WTC11 (cell line): ENCODE measurements at regions not wholly inside any gene's neighbourhood (a gene's known extent, or its start where the extent isn't known, plus 50 kb on each side); places are given as distances from the start of the nearest gene placed in this dataset.

Experiments
- ATAC-seq: fragments of 200-7000 bp; cut with Tn5 transposase; 2 replicates; pipeline ENCODE4 v1.10.0; 2021; ENCODE audit warnings: mild to moderate bottlenecking, moderate library complexity
- CTCF ChIA-PET: fragments of 300-600 bp; sonication (Branson Sonifier 250); formaldehyde crosslinking; loops from one replicate; lab custom pipeline; 2021; ENCODE audit warnings: antibody characterized with exemption; lab: Charles Lee
- POLR2A ChIA-PET: fragments of 350-600 bp; sonication (Branson Sonifier 250); formaldehyde crosslinking; loops from one replicate; lab custom pipeline; 2021; ENCODE audit warnings: antibody characterized with exemption; lab: Charles Lee
- DNase-seq: peaks from one replicate; pipeline ENCODE4 v3.0.0; 2021; ENCODE audit warnings: low spot score
- H3K27ac Mint-ChIP-seq: 2 replicates; pipeline ENCODE4 v1.8.0; 2021; ENCODE audit warnings: mixed read lengths
- H3K27me3 Mint-ChIP-seq: 2 replicates; pipeline ENCODE4 v1.8.0; 2021; ENCODE audit warnings: low read depth, mild to moderate bottlenecking, moderate library complexity, mixed read lengths
- H3K36me3 Mint-ChIP-seq: 2 replicates; pipeline ENCODE4 v1.8.0; 2021; ENCODE audit warnings: mixed read lengths
- H3K4me1 Mint-ChIP-seq: 2 replicates; pipeline ENCODE4 v1.8.0; 2022; ENCODE audit warnings: mixed read lengths
- H3K4me3 Mint-ChIP-seq: 2 replicates; pipeline ENCODE4 v1.8.0; 2021; ENCODE audit warnings: mild to moderate bottlenecking, moderate library complexity, mixed read lengths
- H3K9me3 Mint-ChIP-seq: 2 replicates; pipeline ENCODE4 v1.8.0; 2021; ENCODE audit warnings: mixed read lengths
- ATF6 ChIP-seq: sonication (generic); formaldehyde crosslinking; IDR thresholded peaks from 2 replicates; pipeline ENCODE4 v1.8.1; 2023; ENCODE audit warnings: mild to moderate bottlenecking, missing genetic modification reagents
- CBFB ChIP-seq: sonication (generic); formaldehyde crosslinking; IDR thresholded peaks from 2 replicates; pipeline ENCODE4 v1.8.1; 2022; ENCODE audit warnings: mild to moderate bottlenecking, low read depth, missing genetic modification reagents
- CREB1 ChIP-seq: sonication (generic); formaldehyde crosslinking; IDR thresholded peaks from 2 replicates; pipeline ENCODE4 v1.8.0; 2023; ENCODE audit warnings: mild to moderate bottlenecking, missing genetic modification reagents
- CREM ChIP-seq: sonication (generic); formaldehyde crosslinking; IDR thresholded peaks from 2 replicates; pipeline ENCODE4 v1.8.1; 2022; ENCODE audit warnings: mild to moderate bottlenecking, missing genetic modification reagents, moderate library complexity
- ESRRA ChIP-seq: sonication (generic); formaldehyde crosslinking; IDR thresholded peaks from 2 replicates; pipeline ENCODE4 v1.8.1; 2022; ENCODE audit warnings: mild to moderate bottlenecking, missing genetic modification reagents, borderline replicate concordance
- FOXK1 ChIP-seq: sonication (generic); formaldehyde crosslinking; IDR thresholded peaks from 2 replicates; pipeline ENCODE4 v1.8.0; 2022; ENCODE audit warnings: mild to moderate bottlenecking, moderate library complexity, missing genetic modification reagents
- GABPB1 ChIP-seq: sonication (generic); formaldehyde crosslinking; IDR thresholded peaks from 2 replicates; pipeline ENCODE4 v1.8.1; 2023; ENCODE audit warnings: mild to moderate bottlenecking, missing genetic modification reagents
- HMGA2 ChIP-seq: fragments of 250-450 bp; sonication (Bioruptor Pico); IDR thresholded peaks from 2 replicates; pipeline ENCODE4 v1.4.0; 2021; ENCODE audit warnings: mild to moderate bottlenecking, moderate library complexity
- NFATC4 ChIP-seq: fragments of 250-450 bp; sonication (Bioruptor Pico); IDR thresholded peaks from 2 replicates; pipeline ENCODE4 v1.9.0; 2021; ENCODE audit warnings: mild to moderate bottlenecking
- NFYB ChIP-seq: sonication (generic); formaldehyde crosslinking; conservative IDR thresholded peaks from 2 replicates; pipeline ENCODE4 v1.8.0; 2022; ENCODE audit warnings: low read depth, missing genetic modification reagents
- OVOL2 ChIP-seq: fragments of 250-450 bp; sonication (Bioruptor Pico); IDR thresholded peaks from 2 replicates; pipeline ENCODE4 v1.9.0; 2021; ENCODE audit warnings: mild to moderate bottlenecking, borderline replicate concordance
- USF1 ChIP-seq: sonication (generic); formaldehyde crosslinking; IDR thresholded peaks from 2 replicates; pipeline ENCODE4 v1.8.0; 2022; ENCODE audit warnings: mild to moderate bottlenecking, missing genetic modification reagents
- ZBTB21 ChIP-seq: sonication (generic); formaldehyde crosslinking; IDR thresholded peaks from 2 replicates; pipeline ENCODE4 v1.8.1; 2023; ENCODE audit warnings: mild to moderate bottlenecking, missing genetic modification reagents, borderline replicate concordance
- ZBTB43 ChIP-seq: sonication (generic); formaldehyde crosslinking; IDR thresholded peaks from 2 replicates; pipeline ENCODE4 v1.8.1; 2023; ENCODE audit warnings: mild to moderate bottlenecking, missing genetic modification reagents
- ZNF121 ChIP-seq: sonication (generic); formaldehyde crosslinking; IDR thresholded peaks from 2 replicates; pipeline ENCODE4 v1.8.0; 2023; ENCODE audit warnings: missing genetic modification reagents
- ZSCAN18 ChIP-seq: fragments of 250-450 bp; sonication (Bioruptor Pico); IDR thresholded peaks from 2 replicates; pipeline ENCODE4 v2.1.2; 2022; ENCODE audit warnings: mild to moderate bottlenecking, moderate library complexity
- TF ChIP-seq, protein P1 (sequence below): sonication (generic); formaldehyde crosslinking; IDR thresholded peaks from 2 replicates; pipeline ENCODE4 v1.8.1; 2022; ENCODE audit warnings: mild to moderate bottlenecking, moderate library complexity, missing genetic modification reagents
- TF ChIP-seq, protein P2 (sequence below): sonication (generic); formaldehyde crosslinking; IDR thresholded peaks from 2 replicates; pipeline ENCODE4 v1.8.1; 2022; ENCODE audit warnings: mild to moderate bottlenecking, missing genetic modification reagents, moderate library complexity, borderline replicate concordance
- TF ChIP-seq, protein P3 (sequence below): fragments of 250-450 bp; sonication (Bioruptor Pico); IDR thresholded peaks from 2 replicates; pipeline ENCODE4 v1.9.0; 2021; ENCODE audit warnings: moderate library complexity, mild to moderate bottlenecking, inconsistent platforms, borderline replicate concordance

- TF ChIP-seq, protein P1, sequence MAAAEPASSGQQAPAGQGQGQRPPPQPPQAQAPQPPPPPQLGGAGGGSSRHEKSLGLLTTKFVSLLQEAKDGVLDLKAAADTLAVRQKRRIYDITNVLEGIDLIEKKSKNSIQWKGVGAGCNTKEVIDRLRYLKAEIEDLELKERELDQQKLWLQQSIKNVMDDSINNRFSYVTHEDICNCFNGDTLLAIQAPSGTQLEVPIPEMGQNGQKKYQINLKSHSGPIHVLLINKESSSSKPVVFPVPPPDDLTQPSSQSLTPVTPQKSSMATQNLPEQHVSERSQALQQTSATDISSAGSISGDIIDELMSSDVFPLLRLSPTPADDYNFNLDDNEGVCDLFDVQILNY (CRISPR knock-in tag), result no peak
- TF ChIP-seq USF1 (CRISPR knock-in tag) (no peak), GABPB1 (CRISPR knock-in tag) (no peak)
- TF ChIP-seq, all 79 proteins: peak for 0
Observed at GRCh38 chr10:130666215-130666614, 530.0 kb downstream of the GLRX3 start (continued).

DNA sequence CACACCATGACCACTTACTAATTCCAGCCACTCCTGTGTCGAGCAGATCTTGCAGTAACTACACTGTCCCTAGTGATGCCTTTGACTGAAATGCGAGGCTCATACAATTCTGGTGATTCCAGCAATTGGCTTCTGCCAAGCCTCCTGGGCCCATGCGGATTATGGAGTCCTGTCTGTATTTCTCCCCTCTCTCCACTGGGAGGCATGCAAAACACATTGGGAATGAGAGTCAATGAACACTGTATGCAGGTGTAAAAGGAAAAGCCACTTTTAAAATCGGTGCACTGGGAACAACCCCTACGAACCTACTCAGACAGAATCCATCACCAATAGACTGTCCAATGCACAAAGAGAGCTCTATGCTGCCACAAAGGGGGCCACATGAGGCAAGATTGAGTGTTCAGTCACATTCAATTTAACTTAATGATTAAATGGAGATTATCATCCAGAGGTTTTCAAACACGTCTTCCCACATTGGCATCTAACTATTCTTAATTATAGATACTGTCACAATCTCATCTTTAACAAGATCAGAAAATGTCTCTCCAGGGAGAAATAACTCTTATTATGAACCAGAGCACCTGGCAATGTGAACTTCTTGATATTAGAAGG, 550.6 kb downstream of the GLRX3 start:
- Mint-ChIP-seq H3K9me3 (peaks cover 77% of the 10 kb centered on the region), H3K27me3 (peaks cover 10% of the 10 kb centered on the region), H3K4me1 (no peaks in the 10 kb centered on the region), H3K36me3 (peaks cover 53% of the 10 kb centered on the region), H3K27ac (no peak overlapping the region), H3K4me3 (no peak overlapping the region)
- TF ChIP-seq ZSCAN18 (no peak), ATF6 (CRISPR knock-in tag) (no peak), HMGA2 (no peak), ZNF121 (no peak), CREB1 (CRISPR knock-in tag) (no peak), NFATC4 (CRISPR knock-in tag) (no peak), FOXK1 (CRISPR knock-in tag) (no peak), ESRRA (CRISPR knock-in tag) (no peak), OVOL2 (no peak), ZBTB21 (no peak), CREM (CRISPR knock-in tag) (no peak), NFYB (CRISPR knock-in tag) (no peak), CBFB (no peak), ZBTB43 (no peak)
- TF ChIP-seq, protein P2, sequence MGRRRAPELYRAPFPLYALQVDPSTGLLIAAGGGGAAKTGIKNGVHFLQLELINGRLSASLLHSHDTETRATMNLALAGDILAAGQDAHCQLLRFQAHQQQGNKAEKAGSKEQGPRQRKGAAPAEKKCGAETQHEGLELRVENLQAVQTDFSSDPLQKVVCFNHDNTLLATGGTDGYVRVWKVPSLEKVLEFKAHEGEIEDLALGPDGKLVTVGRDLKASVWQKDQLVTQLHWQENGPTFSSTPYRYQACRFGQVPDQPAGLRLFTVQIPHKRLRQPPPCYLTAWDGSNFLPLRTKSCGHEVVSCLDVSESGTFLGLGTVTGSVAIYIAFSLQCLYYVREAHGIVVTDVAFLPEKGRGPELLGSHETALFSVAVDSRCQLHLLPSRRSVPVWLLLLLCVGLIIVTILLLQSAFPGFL (CRISPR knock-in tag), result no peak
- TF ChIP-seq, protein P3, sequence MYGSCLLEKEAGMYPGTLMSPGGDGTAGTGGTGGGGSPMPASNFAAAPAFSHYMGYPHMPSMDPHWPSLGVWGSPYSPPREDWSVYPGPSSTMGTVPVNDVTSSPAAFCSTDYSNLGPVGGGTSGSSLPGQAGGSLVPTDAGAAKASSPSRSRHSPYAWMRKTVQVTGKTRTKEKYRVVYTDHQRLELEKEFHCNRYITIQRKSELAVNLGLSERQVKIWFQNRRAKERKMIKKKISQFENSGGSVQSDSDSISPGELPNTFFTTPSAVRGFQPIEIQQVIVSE (CRISPR knock-in tag), result no peak
- DNase-seq (no peak), ATAC-seq (peak; percentile 67)
- POLR2A ChIA-PET, result no interaction called here
- CTCF ChIA-PET, result no interaction called here
